Esophagus squamous epithelium (tissue), 5 donors: ENCODE measurements at regions not wholly inside any gene's neighbourhood (a gene's known extent, or its start where the extent isn't known, plus 50 kb on each side); places are given as distances from the start of the nearest gene placed in this dataset.
"Not testable (repeated sequence)": the region's sequence is repeated elsewhere in the genome, so short reads cannot be mapped to it uniquely, and the experiment has no call there.

ENCODE experiments used
- DNase-seq: peaks from one replicate; lab custom pipeline; 2025; lab: John Stamatoyannopoulos, UW
- H3K27ac ChIP-seq, 4 donors: fragments of 200-600 bp; sonication (generic); one replicate each; pipeline ENCODE4 v1.5.1; 2016 to 2019; ENCODE audit warnings: mild to moderate bottlenecking in 1 of 4
- H3K27me3 ChIP-seq, 4 donors: fragments of 200-600 bp; sonication (generic); 1 replicate in 3 of 4; 2 replicates in 1 of 4; pipeline versions ENCODE4 v1.5.1 to v1.6.0; 2017 to 2021; ENCODE audit warnings: antibody characterized with exemption in 1 of 4
- H3K36me3 ChIP-seq, 3 donors: fragments of 200-600 bp; sonication (generic); one replicate each; pipeline ENCODE4 v1.5.1; 2016 to 2019
- H3K4me1 ChIP-seq, 3 donors: fragments of 200-600 bp; sonication (generic); one replicate each; pipeline ENCODE4 v1.5.1; 2017 to 2019
- H3K4me3 ChIP-seq, 4 donors: fragments of 200-600 bp; sonication (generic); 1 replicate in 3 of 4; 2 replicates in 1 of 4; pipeline ENCODE4 v1.5.1; 2016 to 2019; ENCODE audit warnings: mild to moderate bottlenecking in 2 of 4, moderate library complexity in 1 of 4
- H3K9me3 ChIP-seq, 3 donors: fragments of 200-600 bp; sonication (generic); one replicate each; pipeline ENCODE4 v1.5.1; 2016 to 2019
- POLR2A ChIP-seq, 4 donors: fragments of 450-650 bp; IDR thresholded peaks; one replicate each; pipeline ENCODE4 v1.6.1; 2017; ENCODE audit warnings: antibody characterized with exemption in 4 of 4, mild to moderate bottlenecking in 4 of 4, moderate library complexity in 3 of 4
- WGBS, 2 donors: methylation state at CpG; one replicate each; pipeline ENCODE4 v1.1.5; 2018; 5-methylcytosine and 5-hydroxymethylcytosine counted together
- intact Hi-C: fragments of 100-400 bp; cut with DNase I; formaldehyde crosslinking; loops from one replicate; pipeline ENCODE4 v1.15.0; 2022
- TF ChIP-seq, protein P1 (sequence below), 6 experiments: fragments of 450-650 bp in 4 of 6; fragments of 200-600 bp in 2 of 6; sonication (generic) in 2 of 6; IDR thresholded peaks; one replicate each; pipeline ENCODE4 v1.5.1; 2016 to 2019; ENCODE audit warnings: antibody characterized with exemption in 6 of 6, mild to moderate bottlenecking in 4 of 6, moderate library complexity in 4 of 6
- donor health status: DM: yes; HTN: yes; CAD: no.

DNA sequence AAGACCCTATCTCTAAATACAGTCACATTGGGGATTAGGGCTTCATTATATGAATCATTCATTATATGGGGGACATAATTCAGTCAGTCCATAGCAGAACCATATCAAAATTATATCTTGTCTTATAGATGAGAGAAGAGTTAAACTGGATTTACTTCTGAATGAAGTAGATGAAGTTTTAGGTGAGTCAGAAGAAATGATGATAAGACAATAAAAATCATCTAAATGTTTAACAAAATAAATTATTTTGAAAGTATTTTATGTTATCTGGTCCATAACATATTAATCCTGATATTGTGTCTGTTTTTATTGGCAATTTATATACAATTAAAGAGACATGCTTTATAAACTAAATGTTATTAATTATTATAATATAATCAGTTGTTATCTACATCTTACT lies 76.9 kb upstream of the EFCAB3 start:
- Histone ChIP-seq H3K4me1 (no peaks in the 10 kb centered on the region), H3K27ac (no peak overlapping the region), H3K27me3 (no peaks in the 10 kb centered on the region), H3K4me3 (no peak overlapping the region), H3K36me3 (no peaks in the 10 kb centered on the region), H3K9me3 (no peaks in the 10 kb centered on the region)
- DNase-seq = no peak
- no peak for TF ChIP-seq POLR2A (IDR thresholded peaks at IDR 0.05)
- TF ChIP-seq, protein P1, sequence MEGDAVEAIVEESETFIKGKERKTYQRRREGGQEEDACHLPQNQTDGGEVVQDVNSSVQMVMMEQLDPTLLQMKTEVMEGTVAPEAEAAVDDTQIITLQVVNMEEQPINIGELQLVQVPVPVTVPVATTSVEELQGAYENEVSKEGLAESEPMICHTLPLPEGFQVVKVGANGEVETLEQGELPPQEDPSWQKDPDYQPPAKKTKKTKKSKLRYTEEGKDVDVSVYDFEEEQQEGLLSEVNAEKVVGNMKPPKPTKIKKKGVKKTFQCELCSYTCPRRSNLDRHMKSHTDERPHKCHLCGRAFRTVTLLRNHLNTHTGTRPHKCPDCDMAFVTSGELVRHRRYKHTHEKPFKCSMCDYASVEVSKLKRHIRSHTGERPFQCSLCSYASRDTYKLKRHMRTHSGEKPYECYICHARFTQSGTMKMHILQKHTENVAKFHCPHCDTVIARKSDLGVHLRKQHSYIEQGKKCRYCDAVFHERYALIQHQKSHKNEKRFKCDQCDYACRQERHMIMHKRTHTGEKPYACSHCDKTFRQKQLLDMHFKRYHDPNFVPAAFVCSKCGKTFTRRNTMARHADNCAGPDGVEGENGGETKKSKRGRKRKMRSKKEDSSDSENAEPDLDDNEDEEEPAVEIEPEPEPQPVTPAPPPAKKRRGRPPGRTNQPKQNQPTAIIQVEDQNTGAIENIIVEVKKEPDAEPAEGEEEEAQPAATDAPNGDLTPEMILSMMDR (IDR thresholded peaks at IDR 0.05) = no peak
- intact Hi-C loops = no loop called here

DNA sequence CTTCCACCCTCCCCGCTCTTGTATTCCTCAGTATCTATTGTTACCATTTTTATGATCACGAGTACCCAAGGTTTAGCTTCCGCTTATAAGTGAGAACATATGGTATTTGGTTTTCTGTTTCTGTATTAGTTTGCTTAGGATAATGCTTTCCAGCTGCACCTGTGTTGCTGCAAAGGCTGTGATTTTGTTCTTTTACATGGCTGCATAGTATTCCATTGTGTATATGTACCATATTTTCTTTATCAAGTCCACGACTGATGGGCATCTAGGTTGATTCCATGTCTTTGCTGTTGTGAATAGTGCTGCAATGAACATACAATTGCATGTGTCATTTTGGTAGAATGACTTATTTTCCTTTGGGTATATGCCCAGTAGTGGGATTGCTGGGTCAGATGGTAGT lies 79.7 kb upstream of the EFCAB3 start:
- H3K4me1 ChIP-seq = no peaks in the 10 kb centered on the region
- TF ChIP-seq POLR2A (IDR thresholded peaks at IDR 0.05) = no peak
- TF ChIP-seq, protein P1 (IDR thresholded peaks at IDR 0.05) = no peak
- 76 to 78% methylated on average over 4 of the region's 4 CpGs for WGBS, 2 donors
- no peaks in the 10 kb centered on the region for H3K9me3 ChIP-seq
- no peak for DNase-seq
- H3K4me3 ChIP-seq = no peak overlapping the region
- H3K27me3 ChIP-seq = no peaks in the 10 kb centered on the region
- intact Hi-C loops = no loop called here
- no peak overlapping the region for H3K27ac ChIP-seq
- H3K36me3 ChIP-seq = no peaks in the 10 kb centered on the region

DNA sequence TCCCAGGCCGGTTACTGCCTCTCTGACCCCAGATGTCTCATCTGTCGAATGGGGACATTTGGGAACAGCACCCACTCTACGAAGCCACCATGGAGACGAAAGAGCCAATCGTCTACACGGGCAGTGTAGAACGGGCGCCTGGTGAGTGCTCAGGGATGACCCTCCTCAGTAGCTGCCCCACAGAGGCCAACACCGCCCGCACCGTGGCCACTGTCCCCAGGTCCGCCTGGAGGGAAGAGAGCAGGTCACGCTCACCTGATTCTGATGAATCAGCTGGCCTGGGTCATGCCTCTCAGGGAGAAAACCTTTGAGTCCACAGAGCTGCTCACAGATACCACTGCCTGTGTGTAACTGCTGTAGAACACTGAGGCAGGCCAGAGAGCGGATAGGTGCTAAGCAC lies 105.1 kb upstream of the EFCAB3 start:
- WGBS, 2 donors = 100% methylated on average over 6 of the region's 14 CpGs; no CpG with 5 or more reads in 1 of the 2 donors
- DNase-seq = not testable (repeated sequence)

DNA sequence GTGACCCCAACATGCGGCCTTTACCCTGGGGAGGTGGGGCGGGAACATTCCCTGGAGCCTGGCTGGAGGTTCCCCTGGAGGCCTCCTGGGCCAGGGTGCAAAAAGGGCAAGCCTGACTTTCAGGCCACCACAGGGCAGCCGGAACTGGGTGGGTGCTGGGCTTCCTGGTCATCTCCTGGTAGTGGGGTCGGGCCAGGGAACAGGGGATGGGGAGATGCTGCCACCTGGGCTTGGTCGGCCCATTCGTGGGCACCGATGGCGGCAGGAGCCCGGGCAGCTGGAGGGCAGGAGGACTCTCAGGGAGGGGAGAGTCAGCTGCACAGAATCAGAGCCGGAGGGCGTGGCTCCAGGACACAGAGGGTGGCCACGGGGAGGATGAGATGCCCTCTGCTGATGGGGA lies 112.0 kb upstream of the EFCAB3 start:
- H3K4me3 ChIP-seq, H3K36me3 ChIP-seq, H3K4me1 ChIP-seq, DNase-seq, H3K9me3 ChIP-seq, H3K27ac ChIP-seq, intact Hi-C loops, H3K27me3 ChIP-seq: not testable (repeated sequence)
- 94% methylated on average over 3 of the region's 12 CpGs; no CpG with 5 or more reads in 1 of the 2 donors for WGBS, 2 donors

More for the DNA sequence above, 105.1 kb upstream of the EFCAB3 start:
- H3K4me3 ChIP-seq, intact Hi-C loops, H3K27me3 ChIP-seq, H3K27ac ChIP-seq, H3K4me1 ChIP-seq, H3K9me3 ChIP-seq, H3K36me3 ChIP-seq: not testable (repeated sequence)

DNA sequence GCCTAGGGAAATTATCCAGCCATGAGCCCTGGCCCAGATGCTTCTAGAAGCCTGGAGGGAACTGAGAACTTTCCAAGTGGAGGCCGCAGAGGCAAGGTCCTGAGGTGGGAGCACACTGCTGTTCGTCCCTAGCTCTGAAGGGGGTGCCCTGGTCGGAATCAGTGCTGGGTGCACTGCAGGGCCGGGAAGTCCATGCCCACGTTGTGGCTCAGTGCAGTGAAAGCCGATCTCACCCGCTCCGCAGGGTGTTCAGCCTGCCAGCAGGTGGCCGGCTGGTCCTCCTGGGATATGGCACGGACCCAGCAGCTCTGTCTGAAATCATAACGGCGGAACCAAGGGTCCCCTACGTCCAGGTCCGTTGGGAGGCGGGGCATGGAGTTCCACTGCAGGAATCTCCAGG lies 115.4 kb upstream of the EFCAB3 start:
- intact Hi-C loops, H3K27ac ChIP-seq, H3K36me3 ChIP-seq, H3K9me3 ChIP-seq, H3K4me1 ChIP-seq, H3K4me3 ChIP-seq, DNase-seq, H3K27me3 ChIP-seq: not testable (repeated sequence)
- WGBS, 2 donors = no CpG with 5 or more reads among the region's 15 CpGs

DNA sequence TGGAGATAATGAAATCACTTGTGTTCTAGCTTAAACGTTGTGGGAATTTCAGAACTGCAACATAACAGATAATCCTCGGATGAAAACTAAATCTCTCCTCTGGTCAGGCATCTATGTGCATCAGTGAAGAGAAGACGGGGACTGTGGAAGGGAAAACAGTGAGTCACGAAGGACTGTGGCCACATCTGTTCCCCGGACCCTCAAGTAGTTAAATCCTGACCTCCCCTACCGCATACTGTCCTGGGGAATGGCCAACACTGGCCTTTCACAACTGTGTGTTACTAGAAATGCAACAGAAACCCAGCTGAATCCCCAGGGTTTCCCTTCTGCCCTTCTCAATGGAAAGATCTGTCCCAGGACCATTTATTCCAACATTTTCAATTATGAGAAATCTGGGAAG lies 124.6 kb upstream of the EFCAB3 start:
- H3K4me3 ChIP-seq, H3K27ac ChIP-seq, H3K27me3 ChIP-seq, H3K4me1 ChIP-seq, H3K36me3 ChIP-seq, H3K9me3 ChIP-seq, DNase-seq, intact Hi-C loops: not testable (repeated sequence)
- 41 to 60% methylated on average over 5 to 6 of the region's 6 CpGs for WGBS, 2 donors

DNA sequence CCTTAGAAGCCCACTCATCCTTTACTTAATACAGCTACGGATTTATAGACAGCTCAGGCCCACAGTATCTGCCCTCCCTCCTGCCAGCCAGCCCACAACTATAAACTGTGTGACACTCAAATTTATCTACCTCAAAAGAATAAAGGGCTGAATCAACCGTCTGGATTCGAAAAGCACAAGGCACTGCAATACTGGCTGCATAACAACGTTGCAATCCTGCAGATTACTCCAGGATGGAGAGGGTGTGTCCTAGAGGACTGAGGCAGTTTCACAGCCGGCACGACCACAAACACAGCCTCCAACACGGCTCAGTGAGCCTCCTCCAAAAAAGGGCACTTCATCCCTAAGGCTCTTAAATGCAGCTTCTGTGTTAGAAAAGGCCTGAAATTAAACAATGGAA lies 138.3 kb upstream of the EFCAB3 start:
- WGBS, 2 donors = 18 to 31% methylated on average over 7 of the region's 7 CpGs

DNA sequence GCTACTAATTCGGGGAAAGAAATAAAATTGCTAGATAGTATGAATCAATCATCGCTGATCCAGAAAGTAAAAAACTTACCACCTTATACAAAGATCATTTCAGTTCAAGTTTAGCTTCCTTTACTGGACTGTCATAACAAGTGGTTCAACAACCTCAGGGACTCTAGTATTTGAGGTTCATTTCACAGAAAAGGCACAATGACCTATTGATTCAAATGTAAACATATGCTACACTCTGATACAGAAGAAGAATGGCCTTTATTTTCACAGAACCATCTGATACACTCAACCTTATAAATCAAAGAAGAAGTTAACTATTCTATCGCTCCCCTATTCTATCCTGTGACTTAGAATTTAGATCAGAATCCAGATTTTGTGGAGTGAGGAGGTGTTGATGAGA lies 140.8 kb upstream of the EFCAB3 start:
- 66% methylated on average over 3 of the region's 3 CpGs for WGBS, 2 donors
- H3K4me1 ChIP-seq, H3K27ac ChIP-seq, intact Hi-C loops, H3K9me3 ChIP-seq, H3K27me3 ChIP-seq, H3K4me3 ChIP-seq, H3K36me3 ChIP-seq, DNase-seq: not testable (repeated sequence)

More for the DNA sequence above, 138.3 kb upstream of the EFCAB3 start:
- H3K4me1 ChIP-seq, intact Hi-C loops, DNase-seq, H3K27ac ChIP-seq, H3K36me3 ChIP-seq, H3K9me3 ChIP-seq, H3K4me3 ChIP-seq, H3K27me3 ChIP-seq: not testable (repeated sequence)

DNA sequence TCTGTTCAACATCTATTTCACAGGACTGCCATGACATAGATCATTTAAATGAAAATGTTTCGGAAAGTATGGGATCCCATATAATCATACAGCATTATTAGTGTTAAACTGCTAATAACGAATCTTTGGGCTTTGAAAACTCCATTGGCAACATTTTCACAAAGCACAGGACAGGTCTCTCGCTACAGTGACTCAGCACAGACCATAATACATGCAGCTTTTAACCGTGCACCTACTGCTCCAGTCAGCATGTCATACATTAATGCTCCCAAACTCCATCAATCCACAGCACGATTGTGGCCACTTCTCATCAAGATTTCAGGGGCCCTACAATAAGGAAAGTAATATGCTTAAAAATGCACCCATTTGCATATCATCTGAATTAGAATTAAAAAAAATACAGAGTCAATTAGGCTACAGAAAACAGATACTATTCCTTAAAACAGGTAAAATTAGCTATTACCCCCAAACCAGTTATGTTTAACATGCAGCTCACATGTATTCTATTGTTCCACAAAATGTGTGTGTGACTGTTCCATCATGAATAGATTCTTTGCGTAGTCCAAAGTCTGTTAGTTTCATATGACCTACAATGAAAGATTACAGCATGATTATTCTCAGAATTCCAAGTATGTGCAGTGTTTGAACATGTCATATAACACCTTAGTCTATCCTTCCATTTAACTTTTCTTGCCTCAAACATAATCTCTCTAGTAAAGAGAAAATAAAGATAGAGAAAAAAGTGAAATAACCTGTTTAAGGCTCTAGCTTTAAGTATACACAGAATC lies 141.6 kb upstream of the EFCAB3 start:
- H3K4me1 ChIP-seq, DNase-seq, H3K9me3 ChIP-seq, H3K36me3 ChIP-seq, H3K27ac ChIP-seq, H3K4me3 ChIP-seq, H3K27me3 ChIP-seq, intact Hi-C loops: not testable (repeated sequence)
- WGBS, 2 donors = 51 to 52% methylated on average over 6 of the region's 6 CpGs

DNA sequence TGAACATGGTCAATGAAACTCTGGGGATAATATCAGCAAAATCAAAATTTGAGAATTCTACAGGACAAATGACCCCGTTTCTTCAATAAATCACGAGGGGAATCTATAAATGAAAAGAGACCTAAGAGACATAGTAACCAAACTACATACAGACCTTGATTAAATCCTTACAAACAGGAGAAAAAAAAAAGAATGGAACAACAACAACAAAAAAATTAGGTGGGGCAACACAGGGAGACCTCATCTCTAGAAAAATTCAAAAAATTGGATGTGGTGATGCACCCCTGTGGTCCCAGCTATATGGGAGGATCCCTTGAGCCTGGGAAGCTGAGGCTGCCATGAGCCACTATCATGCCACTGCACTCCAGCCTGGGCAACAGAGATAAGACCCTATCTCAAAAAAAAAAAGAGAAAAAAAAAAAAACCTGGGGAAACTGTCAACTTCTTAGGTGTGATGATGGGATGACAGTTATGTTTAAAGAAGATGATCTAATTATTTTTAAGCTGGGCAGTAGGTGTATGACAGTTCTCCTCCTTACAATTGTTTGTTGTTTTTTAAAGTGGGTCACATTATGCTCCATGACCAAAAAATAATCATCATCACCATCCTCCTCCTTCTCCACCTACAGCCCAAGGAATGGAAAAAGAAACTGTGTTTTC lies 146.4 kb upstream of the EFCAB3 start:
- H3K36me3 ChIP-seq, H3K27me3 ChIP-seq, DNase-seq, H3K4me1 ChIP-seq, H3K4me3 ChIP-seq, H3K27ac ChIP-seq, H3K9me3 ChIP-seq, intact Hi-C loops: not testable (repeated sequence)
- WGBS, 2 donors = 89 to 95% methylated on average over 2 of the region's 2 CpGs

DNA sequence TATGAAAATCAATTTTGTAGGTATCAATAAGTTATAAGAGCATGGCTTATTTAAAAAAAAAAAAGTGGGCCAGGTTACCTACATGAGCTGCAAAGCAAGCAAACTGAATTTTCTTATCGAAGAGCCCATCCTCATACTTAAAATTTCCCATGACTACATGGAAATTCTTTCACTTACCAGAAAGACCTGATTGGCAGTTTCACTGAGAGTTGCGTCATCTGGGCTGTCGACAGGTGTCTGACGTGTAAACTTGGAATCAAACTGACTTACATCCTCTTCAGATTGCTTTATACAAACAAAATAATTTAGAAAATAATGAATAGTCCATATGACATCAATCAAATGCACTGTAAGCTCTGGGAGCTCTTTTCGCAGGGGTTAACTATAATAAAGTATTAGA lies 149.1 kb upstream of the EFCAB3 start:
- H3K36me3 ChIP-seq, intact Hi-C loops, DNase-seq, H3K4me3 ChIP-seq, H3K9me3 ChIP-seq, H3K27me3 ChIP-seq, H3K27ac ChIP-seq, H3K4me1 ChIP-seq: not testable (repeated sequence)
- WGBS, 2 donors = 25 to 45% methylated on average over 4 of the region's 5 CpGs
